CD4-positive, alpha-beta T cell (primary cell): ENCODE measurements at regions not wholly inside any gene's neighbourhood (a gene's known extent, or its start where the extent isn't known, plus 50 kb on each side); places are given as distances from the start of the nearest gene placed in this dataset.

Experiments
- ATAC-seq: fragments of 200-7000 bp; cut with Tn5 transposase; one replicate; pipeline ENCODE4 v1.10.0; 2022; ENCODE audit warnings: mild to moderate bottlenecking; ENCODE audit not compliant: poor library complexity
- CTCF ChIA-PET: fragments of 350-600 bp; sonication (Branson Sonifier 250); formaldehyde crosslinking; loops from one replicate; lab custom pipeline; 2021; ENCODE audit warnings: antibody characterized with exemption, inconsistent platforms; lab: Charles Lee
- POLR2A ChIA-PET: fragments of 350-600 bp; sonication (Branson Sonifier 250); formaldehyde crosslinking; loops from one replicate; lab custom pipeline; 2021; ENCODE audit warnings: antibody characterized with exemption, inconsistent platforms; lab: Charles Lee
- DNase-seq, 14 experiments: peaks; one replicate each; pipeline ENCODE4 v3.0.0-alpha.2; 2013 to 2020; ENCODE audit warnings: mixed read lengths in 2 of 14
- H3K27ac ChIP-seq, 2 donors: one replicate each; pipeline versions ENCODE4 v1.5.1 to v1.7.0; 2013; ENCODE audit warnings: low read length in 2 of 2, low read depth in 1 of 2, mild to moderate bottlenecking in 1 of 2
- H3K27me3 ChIP-seq, 2 experiments: 1 replicate in 1 of 2; 2 replicates in 1 of 2; pipeline versions ENCODE4 v1.6.1 to v1.7.0; 2013; ENCODE audit warnings: low read length in 2 of 2, control low read depth in 1 of 2, mild to moderate bottlenecking in 1 of 2, moderate library complexity in 1 of 2; ENCODE audit not compliant: insufficient read depth in 2 of 2, control insufficient read depth in 1 of 2
- H3K36me3 ChIP-seq: one replicate; pipeline ENCODE4 v1.6.1; 2013; ENCODE audit warnings: low read length, control low read depth; ENCODE audit not compliant: insufficient read depth
- H3K4me1 ChIP-seq: one replicate; pipeline ENCODE4 v1.6.1; 2013; ENCODE audit warnings: low read length, control low read depth; ENCODE audit not compliant: insufficient read depth
- H3K4me3 ChIP-seq: one replicate; pipeline ENCODE4 v1.5.1; 2013; ENCODE audit warnings: mild to moderate bottlenecking, low read length, moderate library complexity
- H3K9me3 ChIP-seq, 2 experiments: 1 replicate in 1 of 2; 2 replicates in 1 of 2; pipeline versions ENCODE4 v1.6.1 to v1.7.0; 2013; ENCODE audit warnings: low read length in 2 of 2, mild to moderate bottlenecking in 2 of 2, control low read depth in 1 of 2, moderate library complexity in 1 of 2; ENCODE audit not compliant: control insufficient read depth in 1 of 2, insufficient read depth in 1 of 2
- H3K27ac Mint-ChIP-seq: one replicate; pipeline ENCODE4 v1.8.0; 2020; ENCODE audit warnings: mixed read lengths
- H3K27me3 Mint-ChIP-seq: one replicate; pipeline ENCODE4 v1.8.0; 2021; ENCODE audit warnings: mixed read lengths
- H3K36me3 Mint-ChIP-seq: one replicate; pipeline ENCODE4 v1.8.0; 2021; ENCODE audit warnings: low read depth, mixed read lengths
- H3K4me1 Mint-ChIP-seq: one replicate; pipeline ENCODE4 v1.8.0; 2021; ENCODE audit warnings: low read depth, mixed read lengths
- H3K4me3 Mint-ChIP-seq: one replicate; pipeline ENCODE4 v1.8.0; 2020; ENCODE audit warnings: mild to moderate bottlenecking, mixed read lengths
- H3K9me3 Mint-ChIP-seq: one replicate; pipeline ENCODE4 v1.8.0; 2020; ENCODE audit warnings: mixed read lengths
- CTCF ChIP-seq: fragments of 200-600 bp; IDR thresholded peaks from one replicate; pipeline ENCODE4 v1.8.0; 2022; ENCODE audit warnings: antibody characterized with exemption, mild to moderate bottlenecking
- intact Hi-C, 2 experiments: fragments of 100-400 bp; cut with DNase I in 1 of 2; cut with micrococcal nuclease in 1 of 2; formaldehyde crosslinking; loops; one replicate each; pipeline versions ENCODE4 v1.15.1 to v1.9.0; 2023 to 2025; cut with DNase I, micrococcal nuclease

- POLR2A ChIA-PET: no interaction called here
Observed at GRCh38 chr18:78754311-78755043, 225.1 kb upstream of the SALL3 start.

GRCh38 chr18:78757014-78757413 lies 222.6 kb upstream of the SALL3 start:
- H3K36me3 Mint-ChIP-seq: no peaks in the 10 kb centered on the region
- TF ChIP-seq CTCF: no peak
- intact Hi-C loops: no loop called here

More at GRCh38 chr18:78754311-78755043, 225.1 kb upstream of the SALL3 start:
- Mint-ChIP-seq H3K27ac (no peak overlapping the region), H3K4me3 (no peak overlapping the region), H3K27me3 (peaks cover 12% of the 10 kb centered on the region), H3K36me3 (no peaks in the 10 kb centered on the region), H3K4me1 (no peaks in the 10 kb centered on the region), H3K9me3 (peaks cover 2% of the 10 kb centered on the region)
- ATAC-seq: no peak
- TF ChIP-seq CTCF: no peak
- no peaks in the 10 kb centered on the region for H3K4me1 ChIP-seq
- intact Hi-C loops: no loop called here
- no peaks in the 10 kb centered on the region for H3K36me3 ChIP-seq
- CTCF ChIA-PET: no interaction called here
- peaks cover 0 to 11% of the 10 kb centered on the region in 2 experiments for H3K9me3 ChIP-seq
- no peak for DNase-seq
- no peak overlapping the region for H3K27ac ChIP-seq
- peaks cover 0 to 2% of the 10 kb centered on the region in 2 experiments for H3K27me3 ChIP-seq
- H3K4me3 ChIP-seq: no peak overlapping the region

GRCh38 chr18:78758496-78758895 lies 221.1 kb upstream of the SALL3 start:
- DNase-seq (no peak), ATAC-seq (no peak)
- H3K9me3 ChIP-seq: peaks cover 0 to 3% of the 10 kb centered on the region in 2 experiments
- ChIA-PET CTCF (no interaction called here), POLR2A (no interaction called here)
- no peak for TF ChIP-seq CTCF
- Mint-ChIP-seq H3K9me3 (peaks cover 5% of the 10 kb centered on the region), H3K27ac (no peak overlapping the region), H3K4me3 (no peak overlapping the region), H3K36me3 (no peaks in the 10 kb centered on the region), H3K27me3 (no peaks in the 10 kb centered on the region), H3K4me1 (no peaks in the 10 kb centered on the region)
- H3K27ac ChIP-seq: no peak overlapping the region
- no peaks in the 10 kb centered on the region for H3K36me3 ChIP-seq
- no peak overlapping the region for H3K4me3 ChIP-seq
- intact Hi-C loops: no loop called here
- H3K27me3 ChIP-seq: peaks cover 0 to 2% of the 10 kb centered on the region in 2 experiments
- no peaks in the 10 kb centered on the region for H3K4me1 ChIP-seq

More at GRCh38 chr18:78757014-78757413, 222.6 kb upstream of the SALL3 start:
- POLR2A ChIA-PET: interaction anchor here (0.5 kb wide), 1 partner anchor 77 kb away, joined by 3 read pairs; no protein-coding TSS in a partner anchor
- H3K4me1 ChIP-seq: no peaks in the 10 kb centered on the region
- H3K9me3 ChIP-seq: peaks cover 0 to 3% of the 10 kb centered on the region in 2 experiments
- peaks cover 0 to 2% of the 10 kb centered on the region in 2 experiments for H3K27me3 ChIP-seq
- Mint-ChIP-seq H3K4me3 (no peak overlapping the region), H3K27ac (no peak overlapping the region), H3K9me3 (peaks cover 5% of the 10 kb centered on the region), H3K4me1 (no peaks in the 10 kb centered on the region), H3K27me3 (peaks cover 9% of the 10 kb centered on the region)
- no peak overlapping the region for H3K27ac ChIP-seq
- H3K4me3 ChIP-seq: no peak overlapping the region
- H3K36me3 ChIP-seq: no peaks in the 10 kb centered on the region
- no peak for DNase-seq
- CTCF ChIA-PET: no interaction called here
- ATAC-seq: no peak
